ENCODE measurements at regions not wholly inside any gene's neighbourhood (a gene's known extent, or its start where the extent isn't known, plus 50 kb on each side); places are given as distances from the start of the nearest gene placed in this dataset.

DNA sequence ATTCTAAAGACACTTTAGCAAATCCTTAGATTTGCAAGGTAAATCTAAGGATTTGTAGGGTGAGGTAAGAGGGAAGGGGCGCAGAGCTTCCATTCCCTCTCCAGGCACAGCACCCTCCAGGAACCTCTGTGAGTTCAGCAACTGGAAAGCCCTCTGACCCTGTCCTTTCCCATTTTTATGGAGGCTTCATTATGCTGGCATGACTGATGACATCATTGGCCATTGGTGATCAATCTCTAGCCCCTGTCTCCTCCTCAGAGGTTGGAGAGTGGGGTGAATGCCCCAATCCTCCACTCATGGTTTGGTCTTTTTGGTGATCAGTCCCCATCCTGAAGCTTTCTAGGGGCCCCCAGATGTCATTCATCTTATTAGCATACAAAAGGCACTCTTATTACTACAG, 187.8 kb downstream of the TSN start:
- Mint-ChIP-seq H3K4me3 (no peak overlapping the region), H3K36me3 (ENCODE audit: low read depth) (no peaks in the 10 kb centered on the region), H3K27me3 (ENCODE audit: low read depth) (no peaks in the 10 kb centered on the region), H3K4me1 (peaks cover 10% of the 10 kb centered on the region), H3K9me3 (peaks cover 2% of the 10 kb centered on the region), H3K27ac (ENCODE audit: unreplicated experiment) (no peak overlapping the region)
- DNase-seq (ENCODE audit: low read depth, low spot score), result no peak
- no peak for TF ChIP-seq CTCF (conservative IDR thresholded peaks at IDR 0.05)

DNA sequence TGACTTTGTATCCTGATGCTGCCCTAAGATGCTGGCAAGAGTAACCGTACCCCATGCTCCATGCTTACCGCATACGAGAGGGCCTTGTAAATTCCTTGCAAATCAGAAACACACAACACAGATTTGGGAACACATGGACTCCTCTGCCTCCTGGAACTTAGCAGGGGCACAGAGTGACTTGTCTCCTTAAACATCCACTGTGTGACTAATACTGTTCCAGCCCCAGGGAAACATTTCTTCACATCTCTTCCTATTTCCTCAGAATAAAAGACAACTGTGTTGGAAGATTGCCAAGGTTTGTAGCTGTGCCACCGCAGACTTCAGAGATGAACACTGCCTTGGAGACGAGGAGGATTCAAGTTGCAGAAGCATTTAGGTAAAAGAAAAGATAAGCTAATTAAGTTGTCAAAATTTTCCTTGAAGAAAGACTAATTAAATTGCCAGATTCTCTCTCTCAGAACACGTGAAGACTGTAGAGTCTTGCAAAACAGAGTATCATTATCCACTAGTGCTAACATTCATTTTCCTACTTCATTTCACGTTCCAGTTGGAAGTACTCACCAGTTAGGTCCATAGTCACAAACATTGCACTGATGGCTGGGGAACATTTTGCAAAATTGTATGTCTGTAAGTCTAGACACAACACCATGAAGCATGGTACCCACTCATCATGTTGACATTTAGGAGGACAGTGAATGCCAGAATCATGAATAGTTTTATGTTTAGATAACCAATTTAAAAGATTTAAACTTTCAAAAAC, 188.8 kb downstream of the TSN start:
- no peak for DNase-seq (ENCODE audit: low read depth, low spot score)
- H3K27ac Mint-ChIP-seq (ENCODE audit: unreplicated experiment), result no peak overlapping the region
- no peak for TF ChIP-seq CTCF (conservative IDR thresholded peaks at IDR 0.05)
- H3K9me3 Mint-ChIP-seq, result peaks cover 2% of the 10 kb centered on the region
- no peaks in the 10 kb centered on the region for H3K36me3 Mint-ChIP-seq (ENCODE audit: low read depth)
- H3K27me3 Mint-ChIP-seq (ENCODE audit: low read depth), result no peaks in the 10 kb centered on the region
- peaks cover 10% of the 10 kb centered on the region for H3K4me1 Mint-ChIP-seq
- no peak overlapping the region for H3K4me3 Mint-ChIP-seq

DNA sequence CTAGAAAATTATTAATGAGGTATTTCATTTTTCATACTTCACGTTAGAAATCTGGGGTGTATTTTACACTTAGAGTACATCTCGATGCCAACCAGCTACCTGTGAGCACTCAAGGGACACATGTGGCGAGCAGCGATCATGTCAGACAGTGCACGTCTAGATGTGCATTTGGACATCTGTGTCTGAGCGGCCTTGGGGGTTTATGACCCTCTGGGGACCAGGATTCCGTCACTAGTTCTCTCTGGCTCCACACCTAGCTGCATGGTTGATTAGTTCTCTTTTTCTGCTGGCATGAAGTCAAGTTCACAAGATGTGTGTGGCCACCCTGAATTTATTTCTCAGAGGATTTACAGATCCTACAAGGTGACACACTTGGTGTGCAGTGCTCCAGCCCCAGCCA, 192.2 kb downstream of the TSN start:
- TF ChIP-seq CTCF (conservative IDR thresholded peaks at IDR 0.05), result no peak
- no peaks in the 10 kb centered on the region for H3K27me3 Mint-ChIP-seq (ENCODE audit: low read depth)
- peaks cover 6% of the 10 kb centered on the region for H3K4me1 Mint-ChIP-seq
- no peak overlapping the region for H3K27ac Mint-ChIP-seq (ENCODE audit: unreplicated experiment)
- no peak overlapping the region for H3K4me3 Mint-ChIP-seq
- H3K36me3 Mint-ChIP-seq (ENCODE audit: low read depth), result no peaks in the 10 kb centered on the region
- H3K9me3 Mint-ChIP-seq, result peaks cover 2% of the 10 kb centered on the region
- no peak for DNase-seq (ENCODE audit: low read depth, low spot score)

- Mint-ChIP-seq H3K4me3 (no peak overlapping the region), H3K9me3 (peaks cover 6% of the 10 kb centered on the region), H3K36me3 (ENCODE audit: low read depth) (no peaks in the 10 kb centered on the region), H3K4me1 (peaks cover 2% of the 10 kb centered on the region), H3K27me3 (ENCODE audit: low read depth) (no peaks in the 10 kb centered on the region), H3K27ac (ENCODE audit: unreplicated experiment) (no peak overlapping the region)
- TF ChIP-seq CTCF (conservative IDR thresholded peaks at IDR 0.05), result no peak
- no peak for DNase-seq (ENCODE audit: low read depth, low spot score)
Observed at GRCh38 chr2:121949271-121949670, 193.8 kb downstream of the TSN start.

- Mint-ChIP-seq H3K4me1 (peaks cover 11% of the 10 kb centered on the region), H3K9me3 (peaks cover 4% of the 10 kb centered on the region), H3K27ac (ENCODE audit: unreplicated experiment) (no peak overlapping the region), H3K27me3 (ENCODE audit: low read depth) (no peaks in the 10 kb centered on the region), H3K4me3 (no peak overlapping the region), H3K36me3 (ENCODE audit: low read depth) (peaks cover 3% of the 10 kb centered on the region)
- no peak for DNase-seq (ENCODE audit: low read depth, low spot score)
- TF ChIP-seq CTCF (conservative IDR thresholded peaks at IDR 0.05), result no peak
Observed at GRCh38 chr2:121955426-121955825, 200.0 kb downstream of the TSN start.

Data from neural crest cell (in vitro differentiated cells).